Upper lobe of left lung (tissue), 4 donors: ENCODE measurements at regions not wholly inside any gene's neighbourhood (a gene's known extent, or its start where the extent isn't known, plus 50 kb on each side); places are given as distances from the start of the nearest gene placed in this dataset.

Experiments
- small RNA-seq, 4 donors: library from RNA; depleted of rRNA; stranded (forward); fragments of <200 nt; gene quantifications; one replicate each; pipeline ENCODE3, GENCODE V24; 2016

Small RNA genes lying in the stretch of these regions (small RNA-seq; reads per million reads assigned to genes)
- 0 reads per million in 4 donors for gene AL589743.6
